Thoracic aorta (tissue), 2 donors: ENCODE measurements at regions not wholly inside any gene's neighbourhood (a gene's known extent, or its start where the extent isn't known, plus 50 kb on each side); places are given as distances from the start of the nearest gene placed in this dataset.

ENCODE experiments used
- ATAC-seq: fragments of 150-250 bp; one replicate; pipeline ENCODE4 v1.8.0; 2017; ENCODE audit warnings: low read depth; ENCODE audit not compliant: insufficient number of reproducible peaks, low FRiP score
- DNase-seq: peaks from one replicate; pipeline ENCODE4 v3.0.0-alpha.2; 2020; ENCODE audit warnings: low spot score
- H3K27ac ChIP-seq, 2 donors: fragments of 200-600 bp; sonication (generic); 1 replicate in 1 of 2; 2 replicates in 1 of 2; pipeline ENCODE4 v1.5.1; 2016; ENCODE audit warnings: mild to moderate bottlenecking in 2 of 2, moderate library complexity in 2 of 2
- H3K27me3 ChIP-seq: fragments of 200-600 bp; sonication (generic); replicated peaks from 2 replicates; pipeline ENCODE4 v1.6.0; 2016; ENCODE audit warnings: mild to moderate bottlenecking; ENCODE audit not compliant: insufficient read depth
- H3K36me3 ChIP-seq: fragments of 200-600 bp; sonication (generic); one replicate; pipeline ENCODE4 v1.5.1; 2016
- H3K4me1 ChIP-seq, 2 donors: fragments of 200-600 bp; sonication (generic); 1 replicate in 1 of 2; 2 replicates in 1 of 2; pipeline versions ENCODE4 v1.5.1 to v1.6.0; 2016; ENCODE audit warnings: low read depth in 2 of 2, mild to moderate bottlenecking in 1 of 2; ENCODE audit not compliant: control insufficient read depth in 1 of 2
- H3K4me3 ChIP-seq: fragments of 200-600 bp; sonication (generic); 2 replicates; pipeline ENCODE4 v1.5.1; 2016; ENCODE audit warnings: mild to moderate bottlenecking
- H3K9me3 ChIP-seq: fragments of 200-600 bp; sonication (generic); 2 replicates; pipeline ENCODE4 v1.5.1; 2016
- CTCF ChIP-seq: fragments of 200-600 bp; sonication (generic); IDR thresholded peaks from one replicate; pipeline ENCODE4 v1.5.1; 2019; ENCODE audit warnings: antibody characterized with exemption

- H3K4me1 ChIP-seq = no peaks in the 10 kb centered on the region
- no peaks in the 10 kb centered on the region for H3K27me3 ChIP-seq
- H3K36me3 ChIP-seq = no peaks in the 10 kb centered on the region
- no peak overlapping the region for H3K27ac ChIP-seq
- no peak for ATAC-seq
- no peak for TF ChIP-seq CTCF
- no peak for DNase-seq
- H3K4me3 ChIP-seq = no peak overlapping the region
- H3K9me3 ChIP-seq = no peaks in the 10 kb centered on the region
These were observed 1672.9 kb downstream of the REEP3 start for GRCh38 chr10:65194126-65194525.

- DNase-seq (no peak), ATAC-seq (no peak)
- Histone ChIP-seq H3K27me3 (no peaks in the 10 kb centered on the region), H3K9me3 (no peaks in the 10 kb centered on the region), H3K4me1 (no peaks in the 10 kb centered on the region), H3K27ac (no peak overlapping the region), H3K4me3 (no peak overlapping the region), H3K36me3 (no peaks in the 10 kb centered on the region)
- no peak for TF ChIP-seq CTCF
These were observed 1673.4 kb downstream of the REEP3 start for GRCh38 chr10:65194555-65194954.

GRCh38 chr10:65196111-65196510, 1674.9 kb downstream of the REEP3 start:
- no peak overlapping the region for H3K4me3 ChIP-seq
- no peak for TF ChIP-seq CTCF

GRCh38 chr10:65197935-65198334, 1676.7 kb downstream of the REEP3 start:
- Histone ChIP-seq H3K27ac (no peak overlapping the region), H3K9me3 (no peaks in the 10 kb centered on the region), H3K4me3 (no peak overlapping the region), H3K4me1 (no peaks in the 10 kb centered on the region), H3K36me3 (no peaks in the 10 kb centered on the region), H3K27me3 (no peaks in the 10 kb centered on the region)
- no peak for ATAC-seq
- DNase-seq = no peak
- TF ChIP-seq CTCF = no peak

More at GRCh38 chr10:65196111-65196510, 1674.9 kb downstream of the REEP3 start:
- no peaks in the 10 kb centered on the region for H3K4me1 ChIP-seq
- DNase-seq (no peak), ATAC-seq (no peak)
- no peaks in the 10 kb centered on the region for H3K36me3 ChIP-seq
- H3K27me3 ChIP-seq = no peaks in the 10 kb centered on the region
- H3K27ac ChIP-seq = no peak overlapping the region
- no peaks in the 10 kb centered on the region for H3K9me3 ChIP-seq

- Histone ChIP-seq H3K27me3 (no peaks in the 10 kb centered on the region), H3K27ac (no peak overlapping the region), H3K4me1 (no peaks in the 10 kb centered on the region), H3K4me3 (no peak overlapping the region), H3K9me3 (no peaks in the 10 kb centered on the region), H3K36me3 (no peaks in the 10 kb centered on the region)
- ATAC-seq (no peak), DNase-seq (no peak)
- no peak for TF ChIP-seq CTCF
These were observed 1680.3 kb downstream of the REEP3 start for GRCh38 chr10:65201491-65201890.
